ENCODE measurements at regions not wholly inside any gene's neighbourhood (a gene's known extent, or its start where the extent isn't known, plus 50 kb on each side); places are given as distances from the start of the nearest gene placed in this dataset.

DNA sequence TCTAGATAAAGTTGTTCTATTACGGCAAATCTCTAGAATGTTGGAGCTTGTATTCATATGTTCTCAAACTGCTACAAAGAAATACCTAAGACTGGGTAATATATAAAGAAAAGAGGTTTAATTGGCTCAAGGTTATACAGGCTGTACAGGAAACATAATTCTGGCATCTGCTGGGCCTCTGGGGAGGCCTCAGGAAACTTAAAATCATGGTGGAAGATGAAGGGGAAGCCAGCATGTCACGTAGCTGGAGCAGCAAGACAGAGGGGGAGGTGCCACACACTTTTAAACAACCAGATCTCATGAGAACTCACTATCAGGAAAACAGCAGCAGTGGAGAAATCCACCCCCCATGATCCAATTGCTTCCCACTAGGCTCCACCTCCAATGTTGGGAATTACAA, 390.4 kb upstream of the ADGRL4 start:
- DNase-seq = no peak

GRCh38 chr1:79388694-79389361, 382.3 kb upstream of the ADGRL4 start:
- DNase-seq = no peak

DNA sequence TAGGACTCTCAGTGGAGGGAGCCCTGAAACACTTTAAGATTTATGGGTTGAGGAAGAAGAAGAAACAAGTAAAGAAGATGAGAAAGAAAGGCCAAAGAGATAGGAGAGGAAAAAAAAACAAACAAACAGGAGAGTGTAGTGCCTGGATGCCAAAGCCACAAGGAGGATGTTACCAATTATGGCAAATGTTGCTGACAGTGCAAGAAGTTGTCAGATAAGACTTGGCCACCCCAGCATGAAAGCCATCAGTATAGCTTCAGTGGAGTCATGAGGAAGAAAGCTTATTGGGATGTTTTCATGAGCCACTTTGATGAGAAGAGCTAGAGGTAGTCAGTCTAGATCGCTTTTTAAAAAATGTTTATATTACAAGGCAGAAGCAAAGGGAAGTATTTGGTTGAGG, 380.2 kb upstream of the ADGRL4 start:
- DNase-seq = no peak

- no peak for DNase-seq
Observed at GRCh38 chr1:79380078-79380477, 373.5 kb upstream of the ADGRL4 start.

GRCh38 chr1:79376106-79376505, 369.6 kb upstream of the ADGRL4 start:
- DNase-seq = no peak

DNA sequence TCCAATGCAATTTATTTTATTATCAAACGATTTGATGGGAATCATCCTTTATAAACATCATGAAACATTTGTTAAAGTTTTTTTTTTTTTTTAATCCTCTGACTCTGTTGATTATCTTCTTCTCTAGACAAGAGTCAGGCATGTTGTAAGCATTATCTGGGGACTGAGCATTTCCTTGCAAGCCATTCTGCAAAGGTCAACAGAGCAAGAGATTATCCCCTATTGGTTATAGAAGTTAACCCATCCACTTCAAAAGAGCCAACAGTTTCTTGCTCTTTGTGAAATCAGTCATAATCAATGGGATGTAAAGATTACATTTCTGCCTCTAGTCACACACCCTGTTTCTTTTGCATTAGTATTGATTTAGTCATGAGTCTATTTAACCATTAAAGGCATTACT, 368.8 kb upstream of the ADGRL4 start:
- no peak for DNase-seq

GRCh38 chr1:79374397-79374796, 367.9 kb upstream of the ADGRL4 start:
- no peak for DNase-seq

DNA sequence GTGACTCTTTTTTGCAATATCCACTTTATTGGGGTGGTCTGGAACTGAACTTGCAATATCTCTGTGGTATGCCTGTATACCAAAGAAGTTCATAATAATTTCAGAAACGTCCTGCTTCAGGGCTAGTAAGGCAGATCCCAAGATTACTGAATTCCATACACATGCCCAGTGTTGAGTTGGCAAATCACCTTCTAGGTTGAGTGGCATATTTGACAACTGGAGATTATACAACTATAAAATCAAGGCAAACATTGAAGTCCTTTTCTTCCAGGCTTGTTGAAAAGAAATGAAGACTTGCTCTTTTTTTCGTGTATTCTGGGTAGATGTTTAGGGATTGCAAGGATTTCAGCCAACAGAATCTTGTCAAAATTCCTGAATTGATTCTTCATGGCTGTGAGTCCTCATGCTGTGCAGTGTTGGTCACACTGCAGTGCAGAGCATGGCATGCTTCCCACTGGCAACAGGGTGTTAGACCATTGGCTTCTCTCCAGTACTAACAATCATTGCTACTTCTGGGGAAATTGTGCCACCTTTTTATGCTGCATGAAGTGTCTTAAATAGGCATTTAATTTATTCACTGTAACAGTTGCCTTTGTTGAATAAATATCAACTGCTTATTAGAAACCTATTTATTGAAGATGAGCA, 367.1 kb upstream of the ADGRL4 start:
- no peak for DNase-seq

DNA sequence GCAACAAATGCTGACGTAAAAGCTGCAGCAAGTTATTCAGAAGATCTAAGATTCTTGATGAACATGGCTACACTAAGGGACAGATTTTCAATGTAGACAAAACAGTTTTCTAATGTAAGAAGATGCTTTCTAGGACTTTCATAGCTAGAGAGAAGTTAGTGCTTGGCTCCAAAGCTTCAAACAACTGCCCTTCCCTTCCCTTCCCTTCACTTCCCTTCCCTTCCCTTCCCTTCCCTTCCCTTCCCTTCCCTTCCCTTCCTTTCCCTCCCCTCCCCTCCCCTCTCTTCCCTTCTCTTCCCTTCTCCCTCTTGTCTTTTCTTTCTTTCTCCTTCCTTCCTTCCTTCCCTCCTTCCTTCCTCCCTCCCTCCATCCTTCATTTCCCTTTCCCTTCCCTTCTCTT, 365.3 kb upstream of the ADGRL4 start:
- DNase-seq = no peak

GRCh38 chr1:79369091-79369490, 362.6 kb upstream of the ADGRL4 start:
- no peak for DNase-seq

DNA sequence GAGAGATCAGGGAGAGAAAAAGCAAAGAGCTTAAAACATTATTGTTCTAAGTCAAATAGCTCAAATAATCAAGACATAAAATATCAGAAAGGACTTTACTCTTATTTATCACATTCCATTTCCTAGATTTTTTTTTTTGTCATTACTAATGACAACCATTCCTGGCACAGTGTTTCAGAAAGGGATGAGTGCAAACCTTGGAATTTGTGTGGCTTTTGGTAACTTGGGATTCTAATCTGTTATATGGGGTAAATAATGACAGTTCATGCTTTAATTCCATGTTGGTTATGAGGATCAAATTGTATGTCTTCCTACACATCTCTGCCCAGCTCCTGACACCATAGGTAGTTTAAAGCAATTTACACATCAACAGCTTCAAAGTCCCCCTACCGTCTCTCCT, 358.4 kb upstream of the ADGRL4 start:
- no peak for DNase-seq

GRCh38 chr1:79363430-79363829, 356.9 kb upstream of the ADGRL4 start:
- no peak for DNase-seq

GRCh38 chr1:79362470-79362869, 355.9 kb upstream of the ADGRL4 start:
- DNase-seq = no peak

DNA sequence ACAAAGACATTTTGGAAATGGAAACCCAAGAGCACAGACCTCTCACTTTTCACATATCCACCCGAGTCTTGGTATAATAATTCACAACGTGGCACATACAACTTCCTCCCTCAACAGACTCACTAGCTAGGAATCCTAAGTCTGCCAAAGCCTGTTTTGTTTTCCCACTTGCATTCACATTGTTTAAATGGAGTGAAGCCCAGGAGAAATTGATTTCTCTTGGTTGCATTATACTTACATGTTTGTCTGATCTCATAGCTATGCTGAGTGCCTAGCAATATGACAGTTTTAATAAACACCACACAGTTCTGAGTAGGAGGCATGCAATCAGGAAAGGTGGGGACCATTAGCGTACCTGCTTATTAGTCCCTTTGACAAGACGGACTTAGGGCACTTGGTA, 348.6 kb upstream of the ADGRL4 start:
- no peak for DNase-seq

- no peak for DNase-seq
Observed at GRCh38 chr1:79353224-79353623, 346.7 kb upstream of the ADGRL4 start.

DNA sequence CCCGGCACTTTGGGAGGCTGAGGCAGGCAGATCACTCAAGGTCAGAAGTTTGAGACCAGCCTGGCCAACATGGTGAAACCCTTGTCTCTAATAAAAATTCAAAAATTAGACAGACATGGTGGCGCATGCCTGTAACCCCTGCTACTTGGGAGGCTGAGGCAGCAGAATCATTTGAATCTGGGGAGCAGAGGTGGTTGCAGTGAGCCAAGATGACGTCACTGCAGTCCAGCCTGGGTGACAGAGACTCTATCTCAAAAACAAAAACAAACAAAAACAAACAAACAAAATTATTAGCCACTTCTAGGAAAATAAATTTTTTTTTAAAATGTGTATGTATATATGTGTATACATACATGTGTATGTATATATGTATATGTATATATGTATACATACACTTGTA, 320.3 kb upstream of the ADGRL4 start:
- DNase-seq = no peak

- DNase-seq = no peak
Observed at GRCh38 chr1:79325705-79326104, 319.2 kb upstream of the ADGRL4 start.

- no peak for DNase-seq
Observed at GRCh38 chr1:79325126-79325525, 318.6 kb upstream of the ADGRL4 start.

DNA sequence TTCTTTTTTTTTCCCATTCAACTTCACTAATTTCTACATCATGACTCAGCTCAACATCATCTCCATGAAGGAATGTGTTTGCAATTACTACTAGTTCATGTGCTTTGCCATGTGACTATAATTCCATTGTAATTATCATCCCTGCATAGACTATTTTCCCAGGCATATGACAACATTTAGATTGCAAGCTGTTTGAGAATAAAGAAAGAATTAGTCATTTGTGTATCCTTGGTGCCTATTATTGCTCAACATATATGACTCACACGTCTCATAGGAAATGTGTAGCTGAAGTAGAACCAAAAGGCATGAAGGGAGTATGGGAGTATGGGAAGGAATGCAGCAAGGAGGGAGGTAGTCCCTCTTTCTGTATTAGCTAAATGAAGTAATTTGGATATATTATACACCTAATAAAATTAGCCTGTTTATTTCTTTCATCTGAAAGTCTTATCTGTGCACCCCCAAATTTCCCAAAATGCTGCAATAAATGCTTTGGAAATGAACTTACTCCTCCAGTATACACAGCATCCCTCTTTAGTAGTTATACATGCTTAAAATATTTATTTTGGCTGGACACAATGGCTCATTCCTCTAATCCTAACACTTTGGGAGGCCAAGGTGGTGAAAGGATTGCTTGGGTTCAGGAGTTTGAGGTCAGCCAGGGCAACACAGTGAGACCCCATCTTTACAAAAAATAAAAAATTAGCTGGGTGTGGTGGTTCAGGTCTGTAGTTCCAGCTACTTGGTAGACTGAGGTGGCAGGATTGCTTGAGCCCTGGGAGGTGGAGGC, 316.9 kb upstream of the ADGRL4 start:
- DNase-seq = no peak

DNA sequence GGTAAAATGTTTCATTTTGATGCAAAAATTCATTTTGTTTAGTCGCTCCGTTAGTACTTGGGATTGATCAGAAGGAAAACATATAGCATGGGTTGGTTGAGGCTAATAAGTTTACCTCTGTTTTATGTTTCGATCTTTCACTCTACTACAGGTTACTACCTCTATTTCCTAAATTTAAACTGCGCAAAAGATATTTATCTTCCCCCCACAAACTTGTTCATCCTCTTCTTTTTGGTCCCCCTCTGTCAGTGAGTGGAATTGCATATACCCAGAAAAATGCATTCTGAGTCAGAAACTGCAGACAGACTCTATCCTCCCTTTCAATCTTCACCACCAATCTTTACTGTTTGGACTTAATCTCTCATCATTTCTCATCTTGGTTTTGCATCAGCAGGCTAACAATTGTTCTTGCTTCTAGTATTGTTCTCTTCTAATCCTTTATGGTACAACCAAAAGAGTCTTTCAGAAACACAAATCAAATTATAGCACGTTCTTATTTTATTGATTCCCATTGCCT, 316.0 kb upstream of the ADGRL4 start:
- no peak for DNase-seq

- DNase-seq = no peak
Observed at GRCh38 chr1:79312438-79312837, 305.9 kb upstream of the ADGRL4 start.

DNA sequence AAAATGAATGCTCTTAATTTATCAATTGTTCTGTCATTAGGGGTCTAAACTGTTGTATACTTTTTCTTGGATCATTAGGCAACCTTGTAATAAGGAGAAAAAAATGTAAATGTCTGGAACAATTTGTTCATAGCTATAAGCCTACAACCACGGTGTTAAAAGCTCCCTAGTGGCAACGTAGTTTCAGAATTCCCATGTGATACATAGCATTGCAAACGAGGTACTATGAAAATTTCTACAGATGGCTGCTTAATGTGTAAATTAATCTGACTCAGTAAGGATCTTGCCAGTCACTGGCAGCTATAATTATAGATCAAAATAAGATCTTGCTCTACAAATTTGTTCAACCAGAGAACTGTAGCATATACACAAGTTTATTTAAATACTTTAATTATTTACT, 304.1 kb upstream of the ADGRL4 start:
- no peak for DNase-seq

GRCh38 chr1:79304131-79304530, 297.6 kb upstream of the ADGRL4 start:
- DNase-seq = no peak

DNA sequence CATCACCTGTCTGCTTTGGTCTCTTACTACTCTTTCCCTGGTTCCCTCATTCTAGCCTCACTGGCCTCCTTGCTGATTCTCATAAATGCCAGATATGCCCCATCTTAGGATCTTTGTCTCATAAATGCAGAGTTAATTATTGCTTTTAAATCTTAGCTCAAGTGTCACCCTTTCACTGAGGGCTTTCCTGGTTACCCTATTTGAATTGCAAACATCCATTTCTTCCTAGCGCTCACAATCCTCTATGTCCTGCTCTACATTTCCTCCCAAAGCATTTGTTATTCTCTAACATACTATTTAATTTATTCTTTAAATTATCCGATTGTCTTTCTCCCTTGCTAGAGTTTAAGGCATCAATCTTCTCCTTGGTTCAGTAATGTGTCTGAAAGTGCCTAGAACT, 296.5 kb upstream of the ADGRL4 start:
- DNase-seq = no peak
